AG20443 (cell line): ENCODE measurements at regions not wholly inside any gene's neighbourhood (a gene's known extent, or its start where the extent isn't known, plus 50 kb on each side); places are given as distances from the start of the nearest gene placed in this dataset.
A peak's percentile ranks its signal among the peaks of the same experiment; 100 is the strongest.
"Not testable (repeated sequence)": the region's sequence is repeated elsewhere in the genome, so short reads cannot be mapped to it uniquely, and the experiment has no call there.

Experiments used
- DNase-seq: peaks from one replicate; pipeline ENCODE4 v3.0.0; 2012; ENCODE audit warnings: low spot score, mixed read lengths

GRCh38 chr2:111579500-111580134 is 304.4 kb downstream of the ANAPC1 start:
- not testable (repeated sequence) for DNase-seq

GRCh38 chr2:111580616-111581015 is 303.4 kb downstream of the ANAPC1 start:
- not testable (repeated sequence) for DNase-seq

- not testable (repeated sequence) for DNase-seq
These were observed 301.9 kb downstream of the ANAPC1 start for GRCh38 chr2:111582090-111582489.

- not testable (repeated sequence) for DNase-seq
These were observed 300.5 kb downstream of the ANAPC1 start for GRCh38 chr2:111583480-111583879.

- not testable (repeated sequence) for DNase-seq
These were observed 299.5 kb downstream of the ANAPC1 start for GRCh38 chr2:111584540-111584939.

GRCh38 chr2:111584950-111585349 is 299.0 kb downstream of the ANAPC1 start:
- not testable (repeated sequence) for DNase-seq

- DNase-seq: not testable (repeated sequence)
These were observed 298.0 kb downstream of the ANAPC1 start for GRCh38 chr2:111586014-111586413.

- DNase-seq: not testable (repeated sequence)
These were observed 288.9 kb downstream of the ANAPC1 start for GRCh38 chr2:111595072-111595471.

GRCh38 chr2:111596808-111597705 is 286.9 kb downstream of the ANAPC1 start:
- DNase-seq: not testable (repeated sequence)

- not testable (repeated sequence) for DNase-seq
These were observed 285.0 kb downstream of the ANAPC1 start for GRCh38 chr2:111598944-111599343.

- DNase-seq: not testable (repeated sequence)
These were observed 281.7 kb downstream of the ANAPC1 start for GRCh38 chr2:111602259-111602658.

- not testable (repeated sequence) for DNase-seq
These were observed 278.2 kb downstream of the ANAPC1 start for GRCh38 chr2:111605798-111606197.

- DNase-seq: not testable (repeated sequence)
These were observed 277.4 kb downstream of the ANAPC1 start for GRCh38 chr2:111606632-111607031.

GRCh38 chr2:111609146-111609844 is 274.7 kb downstream of the ANAPC1 start:
- DNase-seq: not testable (repeated sequence)

- DNase-seq: not testable (repeated sequence)
These were observed 274.0 kb downstream of the ANAPC1 start for GRCh38 chr2:111610035-111610434.

- DNase-seq: no peak
These were observed 267.3 kb downstream of the ANAPC1 start for GRCh38 chr2:111616651-111617218.

GRCh38 chr2:111617299-111618225 is 266.4 kb downstream of the ANAPC1 start:
- DNase-seq: no peak

- DNase-seq: peak; percentile 64
These were observed 265.6 kb downstream of the ANAPC1 start for GRCh38 chr2:111618226-111618977.

- no peak for DNase-seq
These were observed 264.8 kb downstream of the ANAPC1 start for GRCh38 chr2:111618978-111619902.
